ENCODE measurements at regions not wholly inside any gene's neighbourhood (a gene's known extent, or its start where the extent isn't known, plus 50 kb on each side); places are given as distances from the start of the nearest gene placed in this dataset.

DNA sequence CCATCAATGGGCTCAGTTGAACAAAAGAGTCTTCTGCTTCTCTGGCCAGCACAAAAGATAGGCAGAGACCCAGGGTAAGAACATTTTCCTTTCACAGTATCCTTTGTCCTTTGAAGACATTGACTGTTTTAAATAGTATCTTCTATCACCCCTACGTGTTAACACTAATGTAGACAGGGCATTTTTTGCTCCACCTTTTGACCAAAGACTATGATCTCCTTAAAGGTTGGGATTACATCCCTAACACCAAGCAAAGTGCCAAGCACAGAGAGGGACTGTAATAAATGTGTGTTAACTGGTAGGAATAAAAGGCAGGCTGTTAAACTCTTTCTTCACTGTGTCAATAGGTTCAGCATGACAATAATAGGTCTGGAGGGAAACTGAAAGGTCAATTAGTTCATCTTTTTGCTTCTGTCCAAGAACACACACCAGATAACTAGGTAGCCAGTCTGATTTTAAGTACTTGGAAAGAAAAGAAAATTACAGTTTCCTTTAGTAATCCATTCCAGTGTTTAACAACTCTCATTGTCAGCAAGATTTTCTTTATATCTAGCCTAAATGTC is 63.6 kb upstream of the NOX3 start:
- TF ChIP-seq, protein P1, sequence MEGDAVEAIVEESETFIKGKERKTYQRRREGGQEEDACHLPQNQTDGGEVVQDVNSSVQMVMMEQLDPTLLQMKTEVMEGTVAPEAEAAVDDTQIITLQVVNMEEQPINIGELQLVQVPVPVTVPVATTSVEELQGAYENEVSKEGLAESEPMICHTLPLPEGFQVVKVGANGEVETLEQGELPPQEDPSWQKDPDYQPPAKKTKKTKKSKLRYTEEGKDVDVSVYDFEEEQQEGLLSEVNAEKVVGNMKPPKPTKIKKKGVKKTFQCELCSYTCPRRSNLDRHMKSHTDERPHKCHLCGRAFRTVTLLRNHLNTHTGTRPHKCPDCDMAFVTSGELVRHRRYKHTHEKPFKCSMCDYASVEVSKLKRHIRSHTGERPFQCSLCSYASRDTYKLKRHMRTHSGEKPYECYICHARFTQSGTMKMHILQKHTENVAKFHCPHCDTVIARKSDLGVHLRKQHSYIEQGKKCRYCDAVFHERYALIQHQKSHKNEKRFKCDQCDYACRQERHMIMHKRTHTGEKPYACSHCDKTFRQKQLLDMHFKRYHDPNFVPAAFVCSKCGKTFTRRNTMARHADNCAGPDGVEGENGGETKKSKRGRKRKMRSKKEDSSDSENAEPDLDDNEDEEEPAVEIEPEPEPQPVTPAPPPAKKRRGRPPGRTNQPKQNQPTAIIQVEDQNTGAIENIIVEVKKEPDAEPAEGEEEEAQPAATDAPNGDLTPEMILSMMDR (IDR thresholded peaks at IDR 0.05; ENCODE audit: insufficient read depth, low read length): no peak
- TF ChIP-seq, protein P2, sequence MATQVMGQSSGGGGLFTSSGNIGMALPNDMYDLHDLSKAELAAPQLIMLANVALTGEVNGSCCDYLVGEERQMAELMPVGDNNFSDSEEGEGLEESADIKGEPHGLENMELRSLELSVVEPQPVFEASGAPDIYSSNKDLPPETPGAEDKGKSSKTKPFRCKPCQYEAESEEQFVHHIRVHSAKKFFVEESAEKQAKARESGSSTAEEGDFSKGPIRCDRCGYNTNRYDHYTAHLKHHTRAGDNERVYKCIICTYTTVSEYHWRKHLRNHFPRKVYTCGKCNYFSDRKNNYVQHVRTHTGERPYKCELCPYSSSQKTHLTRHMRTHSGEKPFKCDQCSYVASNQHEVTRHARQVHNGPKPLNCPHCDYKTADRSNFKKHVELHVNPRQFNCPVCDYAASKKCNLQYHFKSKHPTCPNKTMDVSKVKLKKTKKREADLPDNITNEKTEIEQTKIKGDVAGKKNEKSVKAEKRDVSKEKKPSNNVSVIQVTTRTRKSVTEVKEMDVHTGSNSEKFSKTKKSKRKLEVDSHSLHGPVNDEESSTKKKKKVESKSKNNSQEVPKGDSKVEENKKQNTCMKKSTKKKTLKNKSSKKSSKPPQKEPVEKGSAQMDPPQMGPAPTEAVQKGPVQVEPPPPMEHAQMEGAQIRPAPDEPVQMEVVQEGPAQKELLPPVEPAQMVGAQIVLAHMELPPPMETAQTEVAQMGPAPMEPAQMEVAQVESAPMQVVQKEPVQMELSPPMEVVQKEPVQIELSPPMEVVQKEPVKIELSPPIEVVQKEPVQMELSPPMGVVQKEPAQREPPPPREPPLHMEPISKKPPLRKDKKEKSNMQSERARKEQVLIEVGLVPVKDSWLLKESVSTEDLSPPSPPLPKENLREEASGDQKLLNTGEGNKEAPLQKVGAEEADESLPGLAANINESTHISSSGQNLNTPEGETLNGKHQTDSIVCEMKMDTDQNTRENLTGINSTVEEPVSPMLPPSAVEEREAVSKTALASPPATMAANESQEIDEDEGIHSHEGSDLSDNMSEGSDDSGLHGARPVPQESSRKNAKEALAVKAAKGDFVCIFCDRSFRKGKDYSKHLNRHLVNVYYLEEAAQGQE (IDR thresholded peaks at IDR 0.05; ENCODE audit: insufficient replicate concordance, low read depth): no peak
- TF ChIP-seq GABPA (IDR thresholded peaks at IDR 0.05; ENCODE audit: low read depth) (no peak), POLR2AphosphoS5 (IDR thresholded peaks at IDR 0.05; ENCODE audit: low read depth) (no peak), SPI1 (IDR thresholded peaks at IDR 0.05; ENCODE audit: borderline replicate concordance, low read depth) (no peak)
